ENCODE measurements at regions not wholly inside any gene's neighbourhood (a gene's known extent, or its start where the extent isn't known, plus 50 kb on each side); places are given as distances from the start of the nearest gene placed in this dataset.
"Not testable (repeated sequence)": the region's sequence is repeated elsewhere in the genome, so short reads cannot be mapped to it uniquely, and the experiment has no call there.

- DNase-seq: no peak
These were observed 120.4 kb upstream of the EOLA2 start for GRCh38 chrX:150058728-150059127.

- no peak for DNase-seq
These were observed 122.1 kb upstream of the EOLA2 start for GRCh38 chrX:150060406-150060805.

- no peak for DNase-seq
These were observed 124.2 kb upstream of the EOLA2 start for GRCh38 chrX:150062292-150063137.

GRCh38 chrX:150063138-150063518 is 124.8 kb upstream of the EOLA2 start:
- DNase-seq: no peak

- no peak for DNase-seq
These were observed 125.4 kb upstream of the EOLA2 start for GRCh38 chrX:150063674-150064073.

GRCh38 chrX:150074175-150074574 is 135.9 kb upstream of the EOLA2 start:
- DNase-seq: no peak

- DNase-seq: no peak
These were observed 142.2 kb upstream of the EOLA2 start for GRCh38 chrX:150080497-150080896.

- DNase-seq: no peak
These were observed 142.8 kb upstream of the EOLA2 start for GRCh38 chrX:150081076-150081475.

- DNase-seq: no peak
These were observed 146.4 kb upstream of the EOLA2 start for GRCh38 chrX:150084496-150085229.

- no peak for DNase-seq
These were observed 147.6 kb upstream of the EOLA2 start for GRCh38 chrX:150085881-150086280.

- no peak for DNase-seq
These were observed 148.1 kb upstream of the EOLA2 start for GRCh38 chrX:150086371-150086770.

GRCh38 chrX:150087612-150088011 is 149.3 kb upstream of the EOLA2 start:
- DNase-seq: no peak

- DNase-seq: no peak
These were observed 149.8 kb upstream of the EOLA2 start for GRCh38 chrX:150088042-150088441.

GRCh38 chrX:150088766-150089518 is 150.7 kb upstream of the EOLA2 start:
- no peak for DNase-seq

GRCh38 chrX:150091300-150091699 is 153.0 kb upstream of the EOLA2 start:
- DNase-seq: not testable (repeated sequence)

- DNase-seq: no peak
These were observed 154.3 kb upstream of the EOLA2 start for GRCh38 chrX:150092549-150092948.

GRCh38 chrX:150094375-150094774 is 156.1 kb upstream of the EOLA2 start:
- DNase-seq: no peak

- no peak for DNase-seq
These were observed 156.7 kb upstream of the EOLA2 start for GRCh38 chrX:150094996-150095395.

- no peak for DNase-seq
These were observed 161.0 kb upstream of the EOLA2 start for GRCh38 chrX:150099316-150099715.

- DNase-seq: no peak
These were observed 162.0 kb upstream of the EOLA2 start for GRCh38 chrX:150100261-150100660.

- DNase-seq: no peak
These were observed 180.2 kb upstream of the EOLA2 start for GRCh38 chrX:150118476-150118875.

- DNase-seq: no peak
These were observed 181.0 kb upstream of the EOLA2 start for GRCh38 chrX:150119323-150119722.

- DNase-seq: not testable (repeated sequence)
These were observed 186.8 kb upstream of the EOLA2 start for GRCh38 chrX:150125045-150125444.

- DNase-seq: no peak
These were observed 188.9 kb upstream of the EOLA2 start for GRCh38 chrX:150127216-150127615.
